GM18505 (cell line): ENCODE measurements at regions not wholly inside any gene's neighbourhood (a gene's known extent, or its start where the extent isn't known, plus 50 kb on each side); places are given as distances from the start of the nearest gene placed in this dataset.

ENCODE experiments used
- ATAC-seq: cut with Tn5 transposase; IDR thresholded peaks from one replicate; pipeline ENCODE4 v1.9.1; 2021; ENCODE audit not compliant: unreplicated experiment
- POLR2A ChIP-seq: IDR thresholded peaks from 4 replicates; pipeline ENCODE4 v1.6.1; 2011; ENCODE audit warnings: borderline replicate concordance; ENCODE audit not compliant: insufficient read depth, insufficient read length; ENCODE audit errors: extremely low read depth

DNA sequence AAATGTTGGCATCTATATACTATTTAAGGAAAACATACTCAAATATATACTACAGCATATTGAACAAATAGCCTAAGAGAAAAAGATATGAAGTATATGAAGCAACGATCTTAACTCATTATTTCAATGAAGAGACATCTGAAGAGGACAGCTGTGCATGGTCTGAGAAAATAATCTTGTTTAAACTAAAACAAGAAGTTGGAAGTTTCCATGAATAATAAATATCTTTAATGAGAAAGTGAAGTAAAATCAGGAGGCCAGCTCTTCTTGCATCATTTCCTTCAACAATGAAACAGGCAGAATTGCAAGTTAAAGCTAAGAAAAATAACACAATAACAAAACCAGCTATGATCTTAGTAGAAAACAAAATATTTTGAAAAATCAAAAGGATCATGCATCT is 1265.4 kb upstream of the MAP3K7 start:
- ATAC-seq, result no peak
- TF ChIP-seq POLR2A, result no peak

DNA sequence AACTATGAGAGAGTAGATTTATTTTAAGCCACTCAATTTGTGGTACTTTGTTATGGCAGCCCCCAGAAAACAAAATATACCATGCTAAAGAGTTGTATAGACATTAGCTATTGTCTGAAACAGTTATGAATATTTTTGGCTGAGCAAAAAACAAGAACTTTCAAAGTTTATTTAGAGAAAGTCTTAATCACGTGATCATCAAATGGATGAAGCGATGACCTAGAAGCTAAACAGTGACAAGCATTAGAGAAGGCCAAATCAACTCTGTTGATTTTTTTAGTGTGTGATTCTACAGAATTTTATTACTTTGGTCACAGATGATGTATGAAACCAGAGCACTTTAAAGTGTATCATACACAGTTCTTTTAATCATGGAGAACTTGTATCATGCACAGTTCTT is 1247.9 kb upstream of the MAP3K7 start:
- TF ChIP-seq POLR2A, result no peak
- no peak for ATAC-seq

DNA sequence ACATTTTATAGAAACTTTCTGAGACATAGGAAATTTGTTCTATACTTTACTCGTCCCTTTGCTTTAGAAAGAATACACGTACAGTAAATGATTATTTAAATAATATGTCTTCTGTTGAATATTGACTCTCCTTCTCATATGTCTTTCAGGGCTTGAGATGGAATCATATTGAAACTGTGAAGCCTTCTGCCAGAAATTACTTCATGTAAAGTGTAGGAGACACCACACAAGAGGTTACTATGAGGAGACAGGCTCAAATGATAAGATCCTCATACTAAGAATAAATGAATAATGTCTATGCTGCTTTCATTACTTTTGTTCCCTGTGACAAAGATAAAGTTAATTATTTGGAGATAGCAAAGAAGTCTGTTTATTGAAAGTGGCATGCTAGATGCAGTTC is 1240.3 kb upstream of the MAP3K7 start:
- no peak for TF ChIP-seq POLR2A

DNA sequence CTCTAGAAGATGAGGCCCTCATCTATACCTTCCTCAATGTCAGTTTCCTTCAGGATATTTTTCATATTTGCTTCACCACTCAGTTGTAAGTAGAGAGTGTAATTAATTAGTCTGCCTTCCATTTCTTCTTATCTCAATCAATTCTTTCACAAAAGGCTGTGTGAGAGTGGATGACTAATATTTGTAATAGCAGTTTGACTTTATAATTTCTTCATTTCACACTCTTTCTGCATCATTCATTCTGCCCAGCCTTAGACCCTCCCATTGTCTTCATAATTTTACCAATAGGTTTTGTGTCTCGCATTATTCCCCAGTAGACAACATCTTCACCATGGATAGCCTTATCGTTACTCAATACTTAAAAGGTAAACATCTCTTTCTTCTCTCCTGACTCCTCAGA is 1239.3 kb upstream of the MAP3K7 start:
- ATAC-seq, result no peak
- no peak for TF ChIP-seq POLR2A

More for the DNA sequence above, 1240.3 kb upstream of the MAP3K7 start:
- no peak for ATAC-seq

DNA sequence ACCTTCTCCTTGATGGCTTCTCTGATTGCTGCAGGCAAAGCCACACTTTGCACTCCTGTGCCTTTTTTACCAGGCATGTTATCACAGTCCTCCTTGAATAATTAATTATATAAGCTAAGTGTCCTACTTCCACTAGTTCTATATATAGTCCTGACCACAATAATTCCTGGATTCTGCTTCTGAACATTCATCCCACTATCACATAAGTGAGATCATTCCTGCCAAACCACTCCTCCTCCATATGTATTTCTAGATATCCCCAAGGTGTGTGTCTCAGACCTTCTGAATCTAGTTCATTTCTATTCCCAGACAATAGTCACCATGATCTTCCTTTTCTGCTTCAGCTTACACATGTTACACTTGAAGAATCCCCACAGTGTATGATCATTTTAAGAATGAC is 1237.5 kb upstream of the MAP3K7 start:
- ATAC-seq, result no peak
- TF ChIP-seq POLR2A, result no peak

DNA sequence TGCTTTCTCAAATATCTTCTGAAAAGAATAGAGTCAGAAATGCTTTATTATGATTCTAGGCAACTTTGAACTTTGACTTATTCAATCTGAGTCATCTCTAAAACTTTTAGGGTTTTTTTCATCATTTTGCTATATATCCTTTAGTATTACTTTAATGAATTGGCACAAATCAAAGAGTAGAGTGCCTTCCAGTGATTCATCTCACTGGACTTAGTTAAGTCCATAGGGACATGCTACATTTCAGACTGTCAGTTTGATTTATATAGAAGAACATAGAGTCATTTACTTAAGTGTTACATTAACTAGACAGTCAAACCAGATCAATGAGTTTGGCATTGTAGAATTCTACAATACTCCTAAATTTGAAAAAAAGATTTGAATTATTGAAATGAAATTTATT is 1235.7 kb upstream of the MAP3K7 start:
- no peak for TF ChIP-seq POLR2A
- ATAC-seq, result no peak

DNA sequence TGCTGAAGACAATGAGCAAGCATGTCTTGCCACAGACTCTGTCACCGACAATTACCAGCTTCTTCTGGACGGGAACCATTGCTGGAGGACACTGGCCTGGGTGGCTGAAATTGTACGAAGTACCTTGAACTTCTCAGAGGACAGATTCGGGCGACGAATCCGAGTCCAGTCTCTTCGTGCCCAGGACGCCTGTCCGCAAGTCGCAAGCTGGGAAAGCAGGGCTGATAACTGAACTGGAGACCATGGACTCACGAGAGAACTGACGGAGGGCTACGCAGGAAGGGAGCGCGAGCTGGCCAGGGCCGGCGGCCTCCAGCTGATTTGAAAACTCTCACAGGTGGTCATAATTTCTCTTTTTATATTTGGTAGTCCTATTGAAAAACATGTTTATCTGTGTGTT is 1229.5 kb upstream of the MAP3K7 start:
- no peak for TF ChIP-seq POLR2A
- no peak for ATAC-seq

DNA sequence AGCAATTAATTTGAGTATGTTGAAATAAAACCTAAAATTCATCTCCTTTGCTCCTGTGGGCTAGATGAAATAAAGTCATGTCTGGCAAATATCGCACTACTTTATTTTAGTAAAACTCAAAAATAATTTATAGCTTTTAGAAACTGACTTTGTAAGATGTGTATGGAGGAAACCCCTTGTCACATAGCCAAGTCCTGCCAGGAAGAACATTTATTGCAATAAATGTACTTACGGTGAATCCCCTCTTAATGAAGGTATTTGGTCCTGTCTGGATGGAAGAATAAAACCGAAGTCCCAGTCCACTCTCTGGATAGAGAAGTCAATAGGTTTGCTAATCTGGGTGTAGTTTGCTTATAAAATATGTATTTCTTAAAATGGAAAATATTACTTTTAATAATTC is 1226.8 kb upstream of the MAP3K7 start:
- ATAC-seq, result no peak
- TF ChIP-seq POLR2A, result no peak

DNA sequence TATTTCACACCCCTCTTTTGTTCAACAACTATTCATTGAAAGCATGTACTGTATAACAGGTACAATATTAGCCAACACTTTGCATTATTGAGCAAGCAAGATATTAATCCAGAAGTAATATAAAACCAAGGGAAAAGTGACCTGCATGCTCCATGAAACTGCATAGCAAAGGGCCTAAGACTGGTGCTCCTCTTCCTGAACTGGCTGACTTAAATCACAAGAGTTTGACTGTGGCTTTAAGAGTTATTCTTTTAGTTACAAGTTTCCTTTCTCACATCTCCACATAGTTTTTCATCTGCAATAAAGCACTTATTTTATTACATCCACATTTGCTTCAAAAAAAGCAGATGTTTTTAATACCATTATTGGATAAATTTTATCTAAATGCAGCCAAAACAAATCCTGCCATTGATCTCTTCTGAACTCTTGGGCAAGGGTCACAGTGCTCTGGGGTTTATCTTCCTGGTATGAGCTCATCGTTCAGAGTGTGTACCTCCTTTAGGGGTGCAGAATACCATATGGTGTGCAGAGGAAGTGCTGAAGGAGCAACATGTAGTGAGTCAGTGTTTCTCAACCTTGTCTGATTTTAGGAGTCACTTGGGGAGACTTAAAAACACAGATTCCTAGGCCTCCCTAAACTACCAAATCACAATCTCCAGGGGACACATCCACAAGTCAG is 1225.9 kb upstream of the MAP3K7 start:
- no peak for ATAC-seq
- no peak for TF ChIP-seq POLR2A

DNA sequence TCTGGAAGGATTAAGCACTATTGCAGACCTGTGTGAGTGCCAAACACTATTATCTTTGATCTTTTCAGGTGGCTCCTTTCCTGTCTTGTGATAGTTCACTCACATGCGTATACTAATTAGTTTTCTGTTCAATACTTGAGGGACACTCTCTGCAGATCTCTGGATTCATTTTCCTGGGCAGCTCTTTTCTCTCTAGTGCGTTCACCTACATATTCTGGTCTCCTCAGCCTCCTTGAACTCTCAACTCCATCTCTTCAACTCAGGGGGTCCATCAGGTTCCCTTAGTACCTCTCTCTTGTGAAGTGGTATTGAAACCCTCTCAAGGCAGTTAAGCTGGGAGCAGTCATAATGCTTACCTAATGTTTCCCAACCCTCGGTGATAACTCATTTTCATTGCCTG is 1218.1 kb upstream of the MAP3K7 start:
- no peak for TF ChIP-seq POLR2A
- no peak for ATAC-seq

DNA sequence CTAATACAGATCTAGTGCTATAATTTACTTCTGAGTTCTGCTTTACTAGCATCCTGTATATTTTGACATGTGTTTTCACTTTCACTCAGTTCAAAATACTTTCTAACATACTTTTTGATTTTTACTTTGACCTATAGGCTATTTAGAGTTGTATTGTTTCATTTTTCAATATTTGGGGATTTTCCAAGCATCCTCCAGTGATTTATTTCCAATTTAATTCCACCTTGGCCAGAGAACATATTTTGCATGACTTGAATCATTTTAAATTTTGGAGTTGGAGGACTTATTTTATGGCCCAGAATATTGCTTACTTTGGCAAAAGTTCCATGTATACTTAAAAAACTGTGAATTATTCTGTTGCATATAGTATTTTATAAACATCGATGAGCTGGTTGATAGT is 1215.6 kb upstream of the MAP3K7 start:
- no peak for ATAC-seq
- no peak for TF ChIP-seq POLR2A

DNA sequence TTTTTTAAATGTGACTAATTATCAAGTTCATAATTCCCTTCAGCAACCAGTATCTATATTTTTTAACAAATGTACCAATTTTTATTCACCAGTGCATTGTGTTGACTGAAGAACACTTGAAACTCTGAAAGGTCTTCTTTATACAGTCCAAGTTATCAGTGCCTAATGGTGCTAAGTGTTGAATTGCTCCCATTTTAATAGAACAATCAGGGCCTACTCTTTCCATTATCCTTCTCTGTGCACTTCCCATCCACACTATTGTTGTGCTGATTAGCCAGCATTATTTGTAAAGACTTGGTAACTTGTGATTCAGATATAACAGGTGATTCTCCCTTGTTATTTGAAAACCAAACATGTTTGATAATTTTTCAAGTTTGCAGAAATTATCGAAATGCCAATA is 1209.7 kb upstream of the MAP3K7 start:
- TF ChIP-seq POLR2A, result no peak
- no peak for ATAC-seq

DNA sequence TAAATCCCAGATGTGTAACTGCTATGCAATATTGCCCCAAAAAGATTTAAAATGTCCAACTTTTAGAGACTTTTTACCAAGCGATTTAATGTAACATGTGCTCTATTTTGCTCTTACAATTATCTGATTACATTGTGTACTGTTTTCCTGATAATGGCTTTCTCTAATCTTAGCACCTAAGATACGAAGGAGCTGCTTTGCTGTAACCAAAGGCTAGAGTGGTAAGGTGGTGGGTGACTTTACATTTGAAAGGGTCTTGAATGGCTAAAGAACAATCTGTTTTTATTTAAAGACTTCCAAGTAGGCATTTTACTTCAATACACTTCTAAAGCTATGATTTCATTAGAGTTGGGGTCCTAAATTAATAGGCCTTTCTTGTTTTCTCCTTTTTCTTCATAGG is 1201.6 kb upstream of the MAP3K7 start:
- TF ChIP-seq POLR2A, result no peak
- no peak for ATAC-seq

DNA sequence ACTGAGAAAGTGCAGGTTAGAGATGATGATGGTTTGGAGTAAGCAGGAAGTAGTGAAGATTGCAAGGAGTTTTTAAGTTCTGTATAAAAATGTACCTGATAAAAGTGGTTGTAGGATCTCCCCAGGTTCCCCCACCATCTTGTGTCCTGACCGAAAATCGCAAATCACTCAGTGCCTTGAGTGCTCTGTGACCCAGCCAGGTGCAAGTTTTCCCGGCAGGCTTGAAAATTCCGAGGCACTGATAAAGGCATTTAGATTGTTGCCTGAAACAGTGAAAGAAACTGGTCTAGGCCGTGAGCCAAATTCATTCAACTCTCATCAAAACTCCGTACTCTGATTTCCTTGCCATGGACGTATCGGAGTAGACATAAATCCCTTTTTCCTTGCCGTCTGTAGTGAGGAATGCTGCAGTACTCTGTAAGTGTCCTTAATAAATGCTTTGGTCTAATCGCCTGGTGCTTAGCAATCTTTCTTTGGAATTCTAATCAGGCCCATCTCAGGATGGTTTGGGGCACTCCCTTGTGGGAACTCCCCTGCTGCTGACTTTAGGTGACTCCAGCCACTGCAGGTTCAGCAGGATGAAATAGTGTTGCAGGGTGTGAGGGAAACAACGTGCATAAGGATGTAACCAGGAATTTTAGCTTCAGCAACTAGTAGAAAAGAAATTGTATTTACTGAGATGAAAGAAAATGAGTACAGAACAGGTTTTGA is 1199.8 kb upstream of the MAP3K7 start:
- ATAC-seq, result no peak
- no peak for TF ChIP-seq POLR2A
